Sigmoid colon (tissue), 6 donors: ENCODE measurements at regions not wholly inside any gene's neighbourhood (a gene's known extent, or its start where the extent isn't known, plus 50 kb on each side); places are given as distances from the start of the nearest gene placed in this dataset.

Experiments
- DNase-seq: peaks from one replicate; pipeline ENCODE4 v3.0.0-alpha.2; 2019
- H3K27ac ChIP-seq, 4 donors: fragments of 200-600 bp; sonication (generic); one replicate each; pipeline ENCODE4 v1.5.1; 2016 to 2019; ENCODE audit warnings: mild to moderate bottlenecking in 1 of 4
- H3K27me3 ChIP-seq, 3 donors: fragments of 200-600 bp; sonication (generic); one replicate each; pipeline ENCODE4 v1.5.1; 2019; ENCODE audit warnings: mild to moderate bottlenecking in 1 of 3
- H3K36me3 ChIP-seq, 4 donors: fragments of 200-600 bp; sonication (generic); one replicate each; pipeline ENCODE4 v1.5.1; 2016 to 2019
- H3K4me1 ChIP-seq, 4 donors: fragments of 200-600 bp; sonication (generic); one replicate each; pipeline ENCODE4 v1.5.1; 2017 to 2019
- H3K4me3 ChIP-seq, 4 donors: fragments of 200-600 bp; sonication (generic); one replicate each; pipeline ENCODE4 v1.5.1; 2017 to 2019; ENCODE audit warnings: mild to moderate bottlenecking in 2 of 4, moderate library complexity in 1 of 4
- H3K9me3 ChIP-seq, 4 donors: fragments of 200-600 bp in 3 of 4; sonication (generic) in 3 of 4; one replicate each; pipeline versions ENCODE4 v1.5.1 to v1.6.1; 2013 to 2019
- EP300 ChIP-seq, 4 donors: sonication (generic); formaldehyde crosslinking; IDR thresholded peaks; one replicate each; pipeline ENCODE4 v1.6.1; 2017; ENCODE audit warnings: antibody characterized with exemption in 4 of 4
- POLR2A ChIP-seq, 2 donors: fragments of 450-650 bp; IDR thresholded peaks; one replicate each; pipeline ENCODE4 v1.6.1; 2016; ENCODE audit warnings: antibody characterized with exemption in 2 of 2, mild to moderate bottlenecking in 2 of 2, moderate library complexity in 2 of 2
- POLR2AphosphoS5 ChIP-seq, 4 donors: sonication (generic); formaldehyde crosslinking; IDR thresholded peaks; one replicate each; pipeline ENCODE4 v1.6.1; 2017; ENCODE audit warnings: antibody characterized with exemption in 4 of 4
- WGBS, 2 donors: extraction: QIAGEN DNeasy Blood & Tissue Kit; methylation state at CpG; one replicate each; pipeline ENCODE4 v1.1.7; 2013; 5-methylcytosine and 5-hydroxymethylcytosine counted together
- intact Hi-C: fragments of 100-400 bp; cut with DNase I; formaldehyde crosslinking; loops from one replicate; pipeline ENCODE4 v1.15.1; 2023
- TF ChIP-seq, protein P1 (sequence below), 4 experiments: fragments of 450-650 bp in 3 of 4; fragments of 200-600 bp in 1 of 4; IDR thresholded peaks; one replicate each; pipeline ENCODE4 v1.5.1; 2016 to 2019; ENCODE audit warnings: antibody characterized with exemption in 4 of 4, mild to moderate bottlenecking in 3 of 4, moderate library complexity in 2 of 4
- donor health status: healthy with polysubstance abuse.
- donor health status: healthy.

GRCh38 chr3:66662894-66663293 is 162.1 kb upstream of the LRIG1 start:
- Histone ChIP-seq H3K4me3 (no peak overlapping the region), H3K27me3 (no peaks in the 10 kb centered on the region), H3K27ac (no peak overlapping the region), H3K9me3 (no peaks in the 10 kb centered on the region), H3K4me1 (no peaks in the 10 kb centered on the region), H3K36me3 (no peaks in the 10 kb centered on the region)
- TF ChIP-seq, protein P1, sequence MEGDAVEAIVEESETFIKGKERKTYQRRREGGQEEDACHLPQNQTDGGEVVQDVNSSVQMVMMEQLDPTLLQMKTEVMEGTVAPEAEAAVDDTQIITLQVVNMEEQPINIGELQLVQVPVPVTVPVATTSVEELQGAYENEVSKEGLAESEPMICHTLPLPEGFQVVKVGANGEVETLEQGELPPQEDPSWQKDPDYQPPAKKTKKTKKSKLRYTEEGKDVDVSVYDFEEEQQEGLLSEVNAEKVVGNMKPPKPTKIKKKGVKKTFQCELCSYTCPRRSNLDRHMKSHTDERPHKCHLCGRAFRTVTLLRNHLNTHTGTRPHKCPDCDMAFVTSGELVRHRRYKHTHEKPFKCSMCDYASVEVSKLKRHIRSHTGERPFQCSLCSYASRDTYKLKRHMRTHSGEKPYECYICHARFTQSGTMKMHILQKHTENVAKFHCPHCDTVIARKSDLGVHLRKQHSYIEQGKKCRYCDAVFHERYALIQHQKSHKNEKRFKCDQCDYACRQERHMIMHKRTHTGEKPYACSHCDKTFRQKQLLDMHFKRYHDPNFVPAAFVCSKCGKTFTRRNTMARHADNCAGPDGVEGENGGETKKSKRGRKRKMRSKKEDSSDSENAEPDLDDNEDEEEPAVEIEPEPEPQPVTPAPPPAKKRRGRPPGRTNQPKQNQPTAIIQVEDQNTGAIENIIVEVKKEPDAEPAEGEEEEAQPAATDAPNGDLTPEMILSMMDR (IDR thresholded peaks at IDR 0.05) = no peak
- no peak for TF ChIP-seq EP300 (IDR thresholded peaks at IDR 0.05)
- no peak for TF ChIP-seq POLR2A (IDR thresholded peaks at IDR 0.05)
- no peak for TF ChIP-seq POLR2AphosphoS5 (IDR thresholded peaks at IDR 0.05)
- WGBS, 2 donors = 82 to 91% methylated on average over 6 of the region's 6 CpGs
- intact Hi-C loops = no loop called here
- DNase-seq = no peak

DNA sequence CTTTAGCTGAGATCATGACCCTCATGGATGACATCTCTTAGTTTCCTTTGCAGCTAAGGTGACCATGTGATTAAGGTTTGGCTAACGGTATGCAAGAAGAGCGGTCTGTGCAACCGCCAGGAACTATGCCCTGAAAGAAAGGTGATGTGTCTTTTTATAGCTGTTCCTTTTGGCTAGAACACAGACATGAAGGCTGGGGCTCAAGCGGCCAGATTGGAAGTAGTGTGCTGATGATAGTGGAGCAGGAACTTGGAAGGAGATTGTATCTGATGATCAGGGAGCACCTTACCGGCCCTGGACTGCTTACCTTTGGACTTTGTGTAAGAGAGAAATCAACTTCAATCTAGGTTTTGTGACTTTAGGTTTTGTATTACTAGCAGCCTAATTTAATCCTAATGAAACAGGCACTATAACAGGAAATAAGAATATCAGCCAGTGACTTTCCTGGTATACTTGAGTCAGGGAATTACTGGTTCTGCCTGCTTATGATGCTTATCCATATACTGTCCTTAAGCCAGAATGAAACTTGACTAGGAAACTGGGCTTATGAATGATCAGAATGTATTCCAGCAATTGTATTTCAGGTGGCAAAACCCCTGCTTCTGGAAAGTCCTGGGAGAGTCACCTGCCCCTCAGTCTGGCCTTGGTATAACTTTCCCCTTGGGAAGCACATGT is 164.3 kb upstream of the LRIG1 start:
- intact Hi-C loops = no loop called here

DNA sequence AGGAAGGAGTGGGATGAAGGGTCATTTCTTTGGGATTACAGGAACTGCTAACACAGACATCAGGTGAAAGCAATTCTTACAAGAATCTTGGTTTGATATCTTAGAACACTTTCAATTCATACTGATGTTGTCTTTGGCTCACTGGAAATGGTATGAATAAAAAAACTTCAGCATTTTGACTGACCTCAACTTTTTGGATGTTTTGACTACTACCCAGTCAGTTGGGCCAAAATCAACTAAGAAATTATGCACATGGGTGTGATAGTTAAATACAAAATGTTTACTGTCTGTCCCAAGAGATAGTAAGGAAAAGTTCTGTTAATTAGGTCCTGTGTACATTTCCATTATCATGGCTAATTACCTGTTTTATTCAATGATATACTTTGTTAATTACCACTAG is 165.5 kb upstream of the LRIG1 start:
- intact Hi-C loops = no loop called here
- Histone ChIP-seq H3K9me3 (no peaks in the 10 kb centered on the region), H3K27me3 (no peaks in the 10 kb centered on the region), H3K27ac (no peak overlapping the region), H3K4me1 (no peaks in the 10 kb centered on the region), H3K36me3 (no peaks in the 10 kb centered on the region), H3K4me3 (no peak overlapping the region)
- TF ChIP-seq, protein P1 (IDR thresholded peaks at IDR 0.05) = no peak
- TF ChIP-seq EP300 (IDR thresholded peaks at IDR 0.05) (no peak), POLR2AphosphoS5 (IDR thresholded peaks at IDR 0.05) (no peak), POLR2A (IDR thresholded peaks at IDR 0.05) (no peak)
- DNase-seq = no peak

More for the DNA sequence above, 164.3 kb upstream of the LRIG1 start:
- no peak for TF ChIP-seq POLR2A (IDR thresholded peaks at IDR 0.05)
- TF ChIP-seq, protein P1 (IDR thresholded peaks at IDR 0.05) = no peak
- TF ChIP-seq POLR2AphosphoS5 (IDR thresholded peaks at IDR 0.05) = no peak
- no peak for TF ChIP-seq EP300 (IDR thresholded peaks at IDR 0.05)
- 51 to 82% methylated on average over 5 of the region's 5 CpGs for WGBS, 2 donors
- DNase-seq = no peak
- H3K4me3 ChIP-seq = no peak overlapping the region
- no peaks in the 10 kb centered on the region for H3K36me3 ChIP-seq
- H3K27ac ChIP-seq = no peak overlapping the region
- no peaks in the 10 kb centered on the region for H3K27me3 ChIP-seq
- no peaks in the 10 kb centered on the region for H3K9me3 ChIP-seq
- no peaks in the 10 kb centered on the region for H3K4me1 ChIP-seq

GRCh38 chr3:66667263-66667662 is 166.4 kb upstream of the LRIG1 start:
- Histone ChIP-seq H3K9me3 (no peaks in the 10 kb centered on the region), H3K4me3 (no peak overlapping the region), H3K4me1 (no peaks in the 10 kb centered on the region), H3K27me3 (no peaks in the 10 kb centered on the region), H3K36me3 (no peaks in the 10 kb centered on the region), H3K27ac (no peak overlapping the region)
- no peak for DNase-seq
- TF ChIP-seq POLR2AphosphoS5 (IDR thresholded peaks at IDR 0.05) = no peak
- TF ChIP-seq EP300 (IDR thresholded peaks at IDR 0.05) = no peak
- TF ChIP-seq, protein P1 (IDR thresholded peaks at IDR 0.05) = no peak
- no peak for TF ChIP-seq POLR2A (IDR thresholded peaks at IDR 0.05)
- 28 to 57% methylated on average over 1 of the region's 1 CpG for WGBS, 2 donors
- intact Hi-C loops = no loop called here

- H3K9me3 ChIP-seq = no peaks in the 10 kb centered on the region
- TF ChIP-seq EP300 (IDR thresholded peaks at IDR 0.05) = no peak
- TF ChIP-seq, protein P1 (IDR thresholded peaks at IDR 0.05) = no peak
- no peak overlapping the region for H3K4me3 ChIP-seq
- no peak overlapping the region for H3K27ac ChIP-seq
- H3K4me1 ChIP-seq = peaks cover 0 to 19% (median 0%) of the 10 kb centered on the region in 4 donors
- 93 to 96% methylated on average over 1 of the region's 1 CpG for WGBS, 2 donors
- DNase-seq = no peak
- H3K36me3 ChIP-seq = no peaks in the 10 kb centered on the region
- no peaks in the 10 kb centered on the region for H3K27me3 ChIP-seq
- intact Hi-C loops = no loop called here
Measured at GRCh38 chr3:66671291-66671690, 170.5 kb upstream of the LRIG1 start.
